ENCODE measurements at regions not wholly inside any gene's neighbourhood (a gene's known extent, or its start where the extent isn't known, plus 50 kb on each side); places are given as distances from the start of the nearest gene placed in this dataset.
"Not testable (repeated sequence)": the region's sequence is repeated elsewhere in the genome, so short reads cannot be mapped to it uniquely, and the experiment has no call there.

DNA sequence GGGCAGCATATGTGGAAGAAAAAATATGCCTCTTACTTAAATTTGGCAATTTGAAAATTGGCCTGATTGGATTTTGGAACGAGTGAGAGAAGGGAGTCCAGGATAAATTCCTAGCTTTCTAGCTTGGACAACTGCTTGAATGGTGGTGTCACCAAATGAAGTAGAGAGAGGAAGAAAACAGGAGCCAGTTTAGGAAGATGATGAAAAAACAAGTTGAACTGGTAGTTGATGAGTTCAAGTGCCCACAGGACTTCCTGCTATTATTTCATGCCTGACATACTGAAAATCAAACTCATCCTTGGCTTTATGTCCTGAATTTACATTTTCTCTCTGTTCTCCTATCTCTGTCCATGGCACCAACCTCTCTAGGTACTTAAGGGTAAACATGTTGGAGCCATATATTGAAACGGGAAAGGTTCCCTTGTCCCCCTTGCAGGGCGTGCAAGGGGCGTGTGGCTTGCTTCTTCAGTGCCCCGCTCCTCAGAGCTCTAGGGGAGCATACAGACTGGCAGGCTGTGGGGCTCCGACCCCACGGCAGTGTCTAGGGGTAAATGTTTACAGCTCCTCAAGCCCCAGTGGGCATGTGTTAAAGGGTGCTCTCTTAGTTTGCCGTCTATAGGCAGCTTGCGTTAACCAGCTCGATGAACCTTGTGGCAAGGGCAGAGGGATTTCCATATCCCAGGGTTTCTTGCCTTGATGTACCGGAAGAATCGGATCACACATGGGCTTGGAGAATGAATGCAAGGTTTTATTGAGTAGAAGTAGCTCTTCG, 250.7 kb upstream of the PGRMC2 start:
- no peak for ATAC-seq (ENCODE audit: low FRiP score in 2 of 2)
- no peaks in the 10 kb centered on the region for H3K9me3 ChIP-seq
- WGBS, 2 donors: 89 to 93% methylated on average over 11 to 13 of the region's 13 CpGs
- DNase-seq: peak in 1 of 2 donors; percentile 2
- H3K4me1 ChIP-seq: peaks cover 0 to 9% (median 5%) of the 10 kb centered on the region in 4 donors
- H3K4me3 ChIP-seq: no peak overlapping the region
- H3K36me3 ChIP-seq: no peaks in the 10 kb centered on the region
- H3K27me3 ChIP-seq: no peaks in the 10 kb centered on the region
- H3K27ac ChIP-seq: no peak overlapping the region
- no peak for TF ChIP-seq POLR2A (IDR thresholded peaks at IDR 0.05)
- TF ChIP-seq EP300 (IDR thresholded peaks at IDR 0.05): no peak
- TF ChIP-seq, protein P1, sequence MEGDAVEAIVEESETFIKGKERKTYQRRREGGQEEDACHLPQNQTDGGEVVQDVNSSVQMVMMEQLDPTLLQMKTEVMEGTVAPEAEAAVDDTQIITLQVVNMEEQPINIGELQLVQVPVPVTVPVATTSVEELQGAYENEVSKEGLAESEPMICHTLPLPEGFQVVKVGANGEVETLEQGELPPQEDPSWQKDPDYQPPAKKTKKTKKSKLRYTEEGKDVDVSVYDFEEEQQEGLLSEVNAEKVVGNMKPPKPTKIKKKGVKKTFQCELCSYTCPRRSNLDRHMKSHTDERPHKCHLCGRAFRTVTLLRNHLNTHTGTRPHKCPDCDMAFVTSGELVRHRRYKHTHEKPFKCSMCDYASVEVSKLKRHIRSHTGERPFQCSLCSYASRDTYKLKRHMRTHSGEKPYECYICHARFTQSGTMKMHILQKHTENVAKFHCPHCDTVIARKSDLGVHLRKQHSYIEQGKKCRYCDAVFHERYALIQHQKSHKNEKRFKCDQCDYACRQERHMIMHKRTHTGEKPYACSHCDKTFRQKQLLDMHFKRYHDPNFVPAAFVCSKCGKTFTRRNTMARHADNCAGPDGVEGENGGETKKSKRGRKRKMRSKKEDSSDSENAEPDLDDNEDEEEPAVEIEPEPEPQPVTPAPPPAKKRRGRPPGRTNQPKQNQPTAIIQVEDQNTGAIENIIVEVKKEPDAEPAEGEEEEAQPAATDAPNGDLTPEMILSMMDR (IDR thresholded peaks at IDR 0.05): no peak
- no peak for TF ChIP-seq POLR2AphosphoS5 (IDR thresholded peaks at IDR 0.05)

DNA sequence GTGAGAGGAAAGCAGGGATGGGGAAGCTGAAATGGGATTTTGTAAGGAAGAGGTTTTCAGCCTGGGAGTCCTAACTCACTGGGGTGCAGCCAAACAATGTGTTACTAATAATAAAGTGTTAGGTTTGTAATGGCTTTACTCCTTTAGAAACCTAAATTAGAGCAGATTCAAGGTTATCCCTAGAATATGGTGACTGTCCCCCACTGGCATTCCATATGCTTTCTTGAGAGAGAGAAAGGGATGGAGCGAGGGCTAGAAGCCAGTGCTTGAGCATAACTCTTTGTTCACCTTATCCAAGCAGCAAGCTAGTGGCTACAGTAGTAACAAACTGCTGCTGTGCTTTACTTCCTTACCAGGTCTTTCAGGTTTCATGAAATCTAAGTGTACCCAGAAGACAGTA, 249.1 kb upstream of the PGRMC2 start:
- Histone ChIP-seq H3K27me3 (no peaks in the 10 kb centered on the region), H3K27ac (no peak overlapping the region), H3K4me3 (no peak overlapping the region), H3K36me3 (no peaks in the 10 kb centered on the region), H3K4me1 (peaks cover 0 to 9% (median 5%) of the 10 kb centered on the region in 4 donors), H3K9me3 (no peaks in the 10 kb centered on the region)
- WGBS, 2 donors: 89 to 90% methylated on average over 1 of the region's 1 CpG
- DNase-seq (no peak), ATAC-seq (ENCODE audit: low FRiP score in 2 of 2) (no peak)
- TF ChIP-seq, protein P1 (IDR thresholded peaks at IDR 0.05): no peak
- TF ChIP-seq POLR2AphosphoS5 (IDR thresholded peaks at IDR 0.05) (no peak), EP300 (IDR thresholded peaks at IDR 0.05) (no peak), POLR2A (IDR thresholded peaks at IDR 0.05) (no peak)

DNA sequence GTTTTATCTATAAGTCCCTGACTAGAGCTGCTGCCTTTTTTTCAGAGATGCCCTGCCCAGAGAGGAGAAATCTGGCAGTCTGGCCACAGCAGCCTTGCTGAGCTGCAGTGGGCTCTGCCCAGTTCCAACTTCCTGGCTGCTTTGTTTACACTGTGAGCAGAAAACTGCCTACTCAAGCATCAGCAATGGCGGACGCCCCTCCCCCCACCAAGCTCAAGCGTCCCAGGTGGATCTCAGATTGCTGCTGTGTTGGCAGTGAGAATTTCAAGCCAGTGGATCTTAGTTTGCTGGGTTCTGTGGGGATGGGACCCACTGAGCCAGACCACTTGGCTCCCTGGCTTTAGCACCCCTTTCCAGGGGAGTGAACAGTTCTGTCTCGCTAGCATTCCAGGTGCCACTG, 247.9 kb upstream of the PGRMC2 start:
- H3K9me3 ChIP-seq; H3K27ac ChIP-seq; H3K27me3 ChIP-seq; ATAC-seq (ENCODE audit: low FRiP score in 2 of 2); H3K4me1 ChIP-seq; H3K36me3 ChIP-seq; H3K4me3 ChIP-seq: not testable (repeated sequence)
- DNase-seq: peak in 1 of 2 donors; percentile 52
- WGBS, 2 donors: 41 to 54% methylated on average over 4 of the region's 4 CpGs

DNA sequence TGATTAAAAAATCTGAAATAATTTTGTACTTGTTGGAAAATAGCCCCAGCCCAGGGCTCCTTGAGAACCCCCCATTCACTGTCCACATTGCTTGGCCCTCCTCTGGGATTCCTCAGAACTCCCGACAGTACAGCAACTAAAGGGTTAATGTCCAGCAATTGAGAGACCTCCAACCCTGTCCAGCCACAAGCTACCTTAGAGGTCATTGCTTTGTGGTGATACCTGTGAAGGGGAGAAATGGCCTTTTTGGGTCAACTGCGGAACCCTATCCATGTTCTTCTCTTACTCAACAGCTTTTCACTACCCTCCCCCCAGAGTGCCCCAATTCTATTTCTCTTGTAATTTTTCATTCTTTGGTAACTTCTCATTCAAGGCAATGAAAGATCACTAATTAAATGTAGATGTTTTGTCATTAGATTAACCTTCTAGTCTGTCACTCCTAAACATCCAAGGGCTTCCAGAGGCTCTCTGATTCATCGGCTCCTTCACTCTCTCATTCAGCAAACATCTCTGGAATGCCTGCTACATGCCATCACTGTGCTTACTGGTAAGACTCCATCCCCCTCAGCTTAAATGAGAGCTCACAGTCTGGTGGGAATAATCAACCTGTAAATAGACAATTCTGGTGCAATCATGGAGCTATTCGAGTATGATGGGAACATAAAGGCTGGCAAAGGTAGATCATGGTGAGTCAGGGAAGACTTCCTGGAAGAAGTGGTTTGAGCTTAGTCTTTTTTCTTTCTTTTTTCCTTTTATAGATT, 241.4 kb upstream of the PGRMC2 start:
- peak in 1 of 2 donors; percentile 38 for DNase-seq
- no peak overlapping the region for H3K4me3 ChIP-seq
- TF ChIP-seq POLR2A (IDR thresholded peaks at IDR 0.05) (no peak), POLR2AphosphoS5 (IDR thresholded peaks at IDR 0.05) (peak; percentile 15 to 76), EP300 (IDR thresholded peaks at IDR 0.05) (peak in 1 of 4 donors; percentile 15)
- peak; percentile 90 to 93 for ATAC-seq (ENCODE audit: low FRiP score in 2 of 2)
- H3K36me3 ChIP-seq: no peaks in the 10 kb centered on the region
- no peaks in the 10 kb centered on the region for H3K9me3 ChIP-seq
- peak overlapping the region; percentile 38 to 67 (median 52) for H3K27ac ChIP-seq
- H3K4me1 ChIP-seq: peaks cover 6 to 27% (median 11%) of the 10 kb centered on the region in 4 donors
- no peaks in the 10 kb centered on the region for H3K27me3 ChIP-seq
- 67 to 77% methylated on average over 4 of the region's 4 CpGs for whole genome bisulfite sequencing, 2 donors

DNA sequence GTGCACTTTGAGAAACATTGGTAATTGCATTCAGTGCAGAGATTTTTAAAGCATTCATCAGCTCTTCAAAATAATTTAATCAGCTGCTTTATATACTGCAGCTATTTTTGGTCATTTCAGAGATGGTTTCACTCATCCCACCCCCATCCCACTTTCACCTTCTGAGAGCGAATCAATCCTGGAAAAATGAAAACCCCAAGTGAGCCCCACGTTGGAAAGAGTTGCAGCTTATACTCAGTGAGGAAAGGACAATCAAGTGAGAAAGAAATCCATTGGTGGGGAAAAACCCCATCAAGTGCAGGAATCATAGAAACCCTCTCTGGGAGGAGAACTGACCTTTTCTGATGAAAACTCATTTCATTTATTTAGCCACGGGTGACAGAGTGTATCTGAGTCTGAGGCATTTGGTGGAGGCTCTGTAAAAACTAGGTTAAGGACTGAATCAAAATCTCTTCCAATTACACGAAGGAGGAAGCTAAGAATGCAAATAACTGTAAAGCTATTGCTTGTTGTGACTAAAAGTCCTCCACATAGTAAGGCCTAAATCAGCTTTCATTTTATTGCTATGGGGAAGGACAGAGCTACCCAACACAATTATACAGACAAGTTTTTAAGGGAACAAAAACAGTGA, 240.4 kb upstream of the PGRMC2 start:
- no peaks in the 10 kb centered on the region for H3K27me3 ChIP-seq
- TF ChIP-seq POLR2A (IDR thresholded peaks at IDR 0.05) (no peak), EP300 (IDR thresholded peaks at IDR 0.05) (no peak)
- ATAC-seq (ENCODE audit: low FRiP score in 2 of 2) (no peak), DNase-seq (no peak)
- peak overlapping the region; percentile 38 to 67 (median 52) for H3K27ac ChIP-seq
- no peaks in the 10 kb centered on the region for H3K36me3 ChIP-seq
- peaks cover 6 to 28% (median 11%) of the 10 kb centered on the region in 4 donors for H3K4me1 ChIP-seq
- H3K9me3 ChIP-seq: no peaks in the 10 kb centered on the region
- H3K4me3 ChIP-seq: no peak overlapping the region
- 63 to 65% methylated on average over 4 of the region's 4 CpGs for WGBS, 2 donors

DNA sequence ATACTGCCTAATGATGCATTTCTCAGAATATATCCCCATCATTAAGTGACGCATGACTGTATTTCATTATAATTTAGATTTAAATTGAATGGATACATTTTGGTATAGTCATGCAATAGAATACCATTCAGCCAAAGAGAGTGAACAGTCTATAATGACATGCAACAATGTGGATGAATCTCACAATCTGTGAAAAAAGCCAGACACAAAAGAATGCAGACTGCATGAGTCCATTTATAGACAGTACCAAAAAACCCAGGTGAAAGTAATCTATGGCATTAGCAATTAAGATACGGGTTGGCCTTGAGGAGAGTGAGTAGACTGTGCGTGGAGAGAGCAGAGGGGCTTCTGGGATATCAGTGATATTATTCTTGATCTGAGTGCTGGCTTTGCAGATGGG, 239.7 kb upstream of the PGRMC2 start:
- DNase-seq: no peak
- Histone ChIP-seq H3K27me3 (no peaks in the 10 kb centered on the region), H3K36me3 (no peaks in the 10 kb centered on the region), H3K9me3 (no peaks in the 10 kb centered on the region), H3K4me3 (no peak overlapping the region), H3K4me1 (peaks cover 6 to 28% (median 11%) of the 10 kb centered on the region in 4 donors), H3K27ac (no peak overlapping the region)
- ATAC-seq (ENCODE audit: low FRiP score in 2 of 2): no peak
- WGBS, 2 donors: 93 to 95% methylated on average over 3 of the region's 3 CpGs
- no peak for TF ChIP-seq POLR2AphosphoS5 (IDR thresholded peaks at IDR 0.05)
- TF ChIP-seq, protein P1 (IDR thresholded peaks at IDR 0.05): no peak
- TF ChIP-seq EP300 (IDR thresholded peaks at IDR 0.05): no peak
- no peak for TF ChIP-seq POLR2A (IDR thresholded peaks at IDR 0.05)

Measured in upper lobe of left lung (tissue), 6 donors.